B cell (primary cell): ENCODE measurements at regions not wholly inside any gene's neighbourhood (a gene's known extent, or its start where the extent isn't known, plus 50 kb on each side); places are given as distances from the start of the nearest gene placed in this dataset.

Source experiments
- EZH2 ChIP-seq: IDR thresholded peaks from 2 replicates; pipeline ENCODE4 v1.6.1; 2012; ENCODE audit warnings: borderline replicate concordance, low read depth, mild to moderate bottlenecking, moderate library complexity, low read length; ENCODE audit not compliant: insufficient read depth, poor library complexity, severe bottlenecking
- TF ChIP-seq, protein P1 (sequence below): fragments of 200-600 bp; IDR thresholded peaks from one replicate; pipeline ENCODE4 v1.8.0; 2022; ENCODE audit warnings: antibody characterized with exemption, mild to moderate bottlenecking

DNA sequence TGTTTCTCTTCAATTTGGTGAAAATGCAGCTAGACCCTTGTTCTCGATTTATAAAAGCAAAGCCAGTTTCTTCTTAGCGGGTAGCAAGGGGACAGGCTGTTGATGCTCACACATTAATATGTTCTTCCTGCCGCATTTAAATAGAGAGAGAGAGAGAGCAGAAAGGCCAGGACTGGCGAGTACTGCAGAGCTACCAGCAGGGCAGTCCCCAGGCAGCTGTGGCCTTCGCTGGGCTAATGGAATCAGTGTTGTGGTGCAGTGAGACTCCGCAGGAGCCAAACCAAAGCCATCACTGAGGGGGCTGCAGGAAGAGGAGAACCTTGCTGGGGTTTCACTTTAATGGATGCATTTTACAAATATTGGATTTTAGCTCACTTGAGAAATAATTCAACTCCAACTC lies 223.6 kb downstream of the ACTR3 start:
- no peak for TF ChIP-seq EZH2
- TF ChIP-seq, protein P1, sequence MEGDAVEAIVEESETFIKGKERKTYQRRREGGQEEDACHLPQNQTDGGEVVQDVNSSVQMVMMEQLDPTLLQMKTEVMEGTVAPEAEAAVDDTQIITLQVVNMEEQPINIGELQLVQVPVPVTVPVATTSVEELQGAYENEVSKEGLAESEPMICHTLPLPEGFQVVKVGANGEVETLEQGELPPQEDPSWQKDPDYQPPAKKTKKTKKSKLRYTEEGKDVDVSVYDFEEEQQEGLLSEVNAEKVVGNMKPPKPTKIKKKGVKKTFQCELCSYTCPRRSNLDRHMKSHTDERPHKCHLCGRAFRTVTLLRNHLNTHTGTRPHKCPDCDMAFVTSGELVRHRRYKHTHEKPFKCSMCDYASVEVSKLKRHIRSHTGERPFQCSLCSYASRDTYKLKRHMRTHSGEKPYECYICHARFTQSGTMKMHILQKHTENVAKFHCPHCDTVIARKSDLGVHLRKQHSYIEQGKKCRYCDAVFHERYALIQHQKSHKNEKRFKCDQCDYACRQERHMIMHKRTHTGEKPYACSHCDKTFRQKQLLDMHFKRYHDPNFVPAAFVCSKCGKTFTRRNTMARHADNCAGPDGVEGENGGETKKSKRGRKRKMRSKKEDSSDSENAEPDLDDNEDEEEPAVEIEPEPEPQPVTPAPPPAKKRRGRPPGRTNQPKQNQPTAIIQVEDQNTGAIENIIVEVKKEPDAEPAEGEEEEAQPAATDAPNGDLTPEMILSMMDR, result no peak
